SK-N-DZ (cell line): ENCODE measurements at regions not wholly inside any gene's neighbourhood (a gene's known extent, or its start where the extent isn't known, plus 50 kb on each side); places are given as distances from the start of the nearest gene placed in this dataset.
"Not testable (repeated sequence)": the region's sequence is repeated elsewhere in the genome, so short reads cannot be mapped to it uniquely, and the experiment has no call there.

Experiments
- DNase-seq: peaks from one replicate; pipeline ENCODE4 v3.0.0-alpha.2; 2015; ENCODE audit warnings: low spot score

DNA sequence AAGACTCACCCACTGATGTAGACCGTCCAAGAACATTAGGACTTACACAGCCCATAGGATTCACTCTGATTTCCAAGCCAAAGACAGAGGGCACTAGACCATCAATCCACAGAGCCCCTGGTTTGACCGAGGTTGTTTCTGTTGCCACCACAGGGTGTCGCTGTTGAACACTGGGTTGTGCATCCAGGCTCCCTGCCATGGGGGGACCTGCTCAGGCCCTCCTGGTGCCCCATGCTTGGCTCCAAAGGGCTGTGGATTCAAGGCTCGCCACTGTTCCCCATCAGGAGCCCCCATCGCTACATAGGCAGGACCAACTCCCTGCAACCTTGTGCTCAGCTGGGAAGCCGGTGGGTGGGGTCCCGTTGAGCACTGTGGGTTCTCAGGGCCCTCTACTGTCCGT, 128.0 kb upstream of the ANO1 start:
- DNase-seq: no peak

DNA sequence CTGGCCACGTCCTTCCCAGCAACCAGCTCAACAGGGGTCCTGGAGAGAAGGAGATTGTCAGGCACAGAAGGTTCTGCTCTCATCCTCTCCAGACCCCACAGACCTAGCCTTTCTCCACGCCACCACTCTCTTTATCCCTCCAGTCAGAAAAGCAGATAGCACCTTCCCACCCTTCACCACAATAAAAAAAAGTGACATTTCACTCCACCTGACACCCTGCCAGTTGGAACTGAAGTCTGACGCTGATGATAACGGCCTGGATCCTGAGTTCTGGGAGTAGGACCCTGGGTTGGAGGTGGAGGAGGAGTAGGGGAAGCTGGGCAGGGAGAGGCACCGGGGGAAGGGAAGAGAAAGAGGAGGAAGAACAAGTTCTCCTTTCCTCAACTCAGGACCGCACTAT, 127.5 kb upstream of the ANO1 start:
- no peak for DNase-seq

GRCh38 chr11:69951821-69952220, 126.3 kb upstream of the ANO1 start:
- no peak for DNase-seq

- DNase-seq: not testable (repeated sequence)
Observed at GRCh38 chr11:69952229-69952975, 125.7 kb upstream of the ANO1 start.

DNA sequence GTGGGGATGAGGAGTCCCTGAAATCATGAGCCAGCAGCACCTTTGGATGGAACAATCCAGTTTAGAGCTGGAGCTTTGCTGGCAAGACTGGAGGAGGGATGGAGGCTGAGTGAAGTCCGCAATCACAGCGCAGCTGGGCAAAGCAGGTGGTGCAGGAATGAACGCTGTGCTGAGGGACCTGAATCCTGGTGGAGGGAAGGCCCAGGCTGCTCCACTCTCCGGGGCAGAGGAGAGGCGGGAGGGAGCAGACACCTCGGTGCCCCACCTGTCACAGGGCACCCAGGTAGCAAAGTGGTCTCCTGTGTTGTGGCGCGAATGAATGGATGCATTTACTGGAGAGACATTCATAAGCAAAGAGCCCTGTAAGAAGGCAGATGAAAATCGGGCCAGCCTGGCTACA, 124.8 kb upstream of the ANO1 start:
- no peak for DNase-seq

DNA sequence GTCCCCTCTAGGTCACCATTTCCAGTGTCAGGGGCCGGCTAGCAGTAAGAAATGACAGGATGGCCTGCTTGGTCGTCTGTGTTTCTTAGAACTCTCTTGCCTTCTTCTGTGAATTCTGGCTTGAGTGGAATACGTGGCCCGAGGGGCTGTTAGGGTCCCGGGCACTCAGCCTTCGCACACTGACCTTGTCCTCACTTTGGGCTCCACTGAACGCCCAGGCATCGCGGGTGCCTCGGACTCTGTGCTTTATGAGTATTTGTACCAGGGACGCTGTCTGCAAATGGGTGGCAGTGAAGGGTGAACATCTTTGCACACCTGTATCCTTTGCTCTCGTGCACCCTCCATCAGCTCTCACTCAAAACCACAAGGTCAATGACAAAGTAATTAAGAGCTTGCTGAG, 123.4 kb upstream of the ANO1 start:
- DNase-seq: no peak

DNA sequence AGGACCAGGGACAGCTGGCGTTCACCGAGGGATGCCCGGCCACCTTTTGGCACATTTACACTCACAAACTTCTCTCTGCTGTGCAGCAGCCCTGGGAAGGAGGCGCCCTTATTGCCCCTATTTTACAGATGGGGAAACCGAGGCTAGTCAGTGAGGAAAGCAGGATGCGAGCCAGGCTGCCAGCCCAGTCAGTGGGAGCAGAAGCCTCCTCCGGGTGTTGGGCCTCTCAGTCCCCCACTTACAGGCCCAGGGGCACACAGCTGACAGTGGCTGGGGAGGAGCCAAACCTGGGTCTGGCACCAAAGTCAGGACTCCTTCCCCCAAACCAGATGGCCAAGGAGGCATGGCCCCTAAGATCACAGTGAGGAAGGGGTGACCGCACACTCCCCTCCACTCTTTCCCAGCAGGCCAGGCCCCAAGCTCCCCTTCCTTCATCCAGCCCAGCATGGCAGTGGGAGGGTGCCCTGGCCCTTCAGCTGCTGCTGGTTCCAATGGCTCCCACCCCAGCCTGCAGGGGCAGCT, 121.4 kb upstream of the ANO1 start:
- no peak for DNase-seq

GRCh38 chr11:69957849-69958248, 120.3 kb upstream of the ANO1 start:
- no peak for DNase-seq

GRCh38 chr11:69958308-69958707, 119.8 kb upstream of the ANO1 start:
- DNase-seq: no peak

DNA sequence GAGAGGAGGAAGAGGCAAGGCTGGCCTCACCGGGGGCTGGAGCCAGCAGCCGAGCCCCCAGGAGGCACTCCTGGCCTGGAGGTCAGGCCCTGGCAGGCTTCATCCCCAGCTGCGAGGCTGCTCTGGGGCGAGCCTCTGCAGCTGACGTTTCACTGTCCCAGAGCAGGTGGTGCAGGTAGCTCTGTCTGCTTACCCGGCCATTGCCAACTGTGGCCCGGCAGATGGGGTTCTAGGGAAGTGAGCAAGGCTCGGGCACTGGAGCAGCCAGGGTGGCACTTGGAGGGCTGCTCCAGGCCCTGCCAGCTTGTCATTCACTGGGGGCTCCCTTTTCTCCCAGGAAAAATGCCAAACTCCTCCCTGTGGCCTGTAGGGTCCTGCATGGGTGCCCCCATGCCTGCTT, 118.7 kb upstream of the ANO1 start:
- DNase-seq: no peak

DNA sequence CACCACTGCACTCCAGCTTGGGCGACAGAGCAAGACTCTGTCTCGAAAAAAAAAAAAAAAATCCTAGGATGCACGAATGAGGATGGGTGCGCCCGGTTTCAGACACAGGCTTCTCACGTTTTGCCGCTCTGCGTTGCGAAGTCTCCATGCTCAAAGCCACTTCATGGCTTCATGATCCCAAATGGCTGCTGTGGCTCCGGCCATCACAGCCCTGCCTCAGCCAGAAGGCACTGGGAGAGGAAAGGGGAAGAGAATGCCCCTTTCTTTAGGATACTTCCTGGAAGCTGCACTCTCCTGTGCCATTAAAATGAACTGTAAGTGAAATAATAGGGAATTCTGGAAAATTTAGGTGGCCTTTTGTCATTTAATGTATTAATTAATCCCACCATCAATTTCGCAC, 116.4 kb upstream of the ANO1 start:
- no peak for DNase-seq

GRCh38 chr11:69962152-69962551, 116.0 kb upstream of the ANO1 start:
- no peak for DNase-seq

GRCh38 chr11:69963533-69964246, 114.4 kb upstream of the ANO1 start:
- no peak for DNase-seq

GRCh38 chr11:69964247-69964643, 113.9 kb upstream of the ANO1 start:
- DNase-seq: no peak

- no peak for DNase-seq
Observed at GRCh38 chr11:69965821-69966582, 112.1 kb upstream of the ANO1 start.

DNA sequence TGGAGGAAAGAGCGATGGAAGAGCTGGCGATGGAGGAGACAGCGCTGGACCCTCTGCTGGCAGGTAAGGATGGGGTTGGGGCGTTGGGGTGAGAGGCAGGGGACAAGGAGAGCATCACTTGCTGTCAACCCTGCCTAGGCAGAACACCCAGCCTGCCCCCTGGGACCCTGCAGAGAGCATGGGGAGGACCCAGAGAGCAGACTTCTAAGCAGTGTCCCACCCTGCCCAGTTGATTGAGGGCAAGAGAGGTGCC, 111.6 kb upstream of the ANO1 start:
- DNase-seq: no peak

DNA sequence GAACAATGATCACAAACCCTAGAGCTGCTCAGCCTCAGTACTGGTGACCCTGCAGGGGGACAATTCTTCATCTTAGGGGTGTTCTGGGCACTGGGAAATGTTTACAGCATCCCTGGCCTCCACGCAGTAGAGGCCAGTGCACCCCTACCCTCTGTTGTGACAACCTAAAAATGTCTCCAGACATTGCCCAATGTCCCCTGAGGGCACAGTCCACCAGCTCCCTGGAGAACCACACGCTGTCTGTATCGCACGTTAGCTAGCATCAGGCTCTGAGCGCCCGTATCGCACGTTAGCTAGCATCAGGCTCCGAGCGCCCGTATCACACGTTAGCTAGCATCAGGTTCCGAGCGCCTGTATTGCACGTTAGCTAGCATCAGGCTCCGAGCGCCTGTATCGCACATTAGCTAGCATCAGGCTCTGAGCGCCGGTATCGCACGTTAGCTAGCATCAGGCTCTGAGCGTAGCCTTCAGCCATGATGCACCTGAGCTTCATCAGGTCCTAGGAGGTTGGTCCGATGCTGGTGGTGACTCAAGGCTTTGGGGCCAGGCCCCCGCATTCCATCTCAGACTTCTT, 111.1 kb upstream of the ANO1 start:
- DNase-seq: no peak

- DNase-seq: no peak
Observed at GRCh38 chr11:69967484-69967883, 110.6 kb upstream of the ANO1 start.

- DNase-seq: no peak
Observed at GRCh38 chr11:69968396-69969347, 109.4 kb upstream of the ANO1 start.

GRCh38 chr11:69969890-69970784, 108.0 kb upstream of the ANO1 start:
- DNase-seq: no peak
